GM12892 (cell line): ENCODE measurements at regions not wholly inside any gene's neighbourhood (a gene's known extent, or its start where the extent isn't known, plus 50 kb on each side); places are given as distances from the start of the nearest gene placed in this dataset.

Experiments
- POLR2A ChIP-seq: IDR thresholded peaks from 2 replicates; pipeline ENCODE4 v1.6.1; 2011; ENCODE audit warnings: low read depth, low read length, control low read depth
- POLR2AphosphoS5 ChIP-seq: IDR thresholded peaks from 2 replicates; pipeline ENCODE4 v1.6.1; 2011; ENCODE audit warnings: low read depth, low read length, control low read depth
- TAF1 ChIP-seq: IDR thresholded peaks from 2 replicates; pipeline ENCODE4 v1.6.1; 2011; ENCODE audit warnings: low read depth, mild to moderate bottlenecking, control low read depth, low read length, borderline replicate concordance

GRCh38 chr7:17078298-17078697 is 196.5 kb upstream of the AGR3 start:
- TF ChIP-seq TAF1 (no peak), POLR2AphosphoS5 (no peak), POLR2A (no peak)
